GM19452 (cell line): ENCODE measurements at regions not wholly inside any gene's neighbourhood (a gene's known extent, or its start where the extent isn't known, plus 50 kb on each side); places are given as distances from the start of the nearest gene placed in this dataset.
"Not testable (repeated sequence)": the region's sequence is repeated elsewhere in the genome, so short reads cannot be mapped to it uniquely, and the experiment has no call there.

Experiments
- ATAC-seq: cut with Tn5 transposase; IDR thresholded peaks from one replicate; pipeline ENCODE4 v1.9.1; 2021; ENCODE audit not compliant: unreplicated experiment

- ATAC-seq, result peak; percentile 63
Measured at GRCh38 chr20:16801919-16802651, 53.9 kb downstream of the OTOR start.

DNA sequence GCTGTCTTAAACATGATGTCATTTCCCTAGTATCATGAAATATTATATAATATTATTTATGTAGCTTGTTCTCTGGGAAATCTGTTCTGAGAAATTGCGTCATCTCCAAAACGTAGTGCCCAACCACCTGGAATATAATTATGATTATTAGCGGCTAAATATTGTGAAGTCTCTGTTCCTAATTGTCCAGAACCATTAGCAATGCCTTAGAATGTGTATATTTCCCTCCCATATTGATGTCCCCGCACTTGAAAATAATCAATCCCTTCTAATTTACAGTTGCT, 54.4 kb downstream of the OTOR start:
- ATAC-seq, result no peak

DNA sequence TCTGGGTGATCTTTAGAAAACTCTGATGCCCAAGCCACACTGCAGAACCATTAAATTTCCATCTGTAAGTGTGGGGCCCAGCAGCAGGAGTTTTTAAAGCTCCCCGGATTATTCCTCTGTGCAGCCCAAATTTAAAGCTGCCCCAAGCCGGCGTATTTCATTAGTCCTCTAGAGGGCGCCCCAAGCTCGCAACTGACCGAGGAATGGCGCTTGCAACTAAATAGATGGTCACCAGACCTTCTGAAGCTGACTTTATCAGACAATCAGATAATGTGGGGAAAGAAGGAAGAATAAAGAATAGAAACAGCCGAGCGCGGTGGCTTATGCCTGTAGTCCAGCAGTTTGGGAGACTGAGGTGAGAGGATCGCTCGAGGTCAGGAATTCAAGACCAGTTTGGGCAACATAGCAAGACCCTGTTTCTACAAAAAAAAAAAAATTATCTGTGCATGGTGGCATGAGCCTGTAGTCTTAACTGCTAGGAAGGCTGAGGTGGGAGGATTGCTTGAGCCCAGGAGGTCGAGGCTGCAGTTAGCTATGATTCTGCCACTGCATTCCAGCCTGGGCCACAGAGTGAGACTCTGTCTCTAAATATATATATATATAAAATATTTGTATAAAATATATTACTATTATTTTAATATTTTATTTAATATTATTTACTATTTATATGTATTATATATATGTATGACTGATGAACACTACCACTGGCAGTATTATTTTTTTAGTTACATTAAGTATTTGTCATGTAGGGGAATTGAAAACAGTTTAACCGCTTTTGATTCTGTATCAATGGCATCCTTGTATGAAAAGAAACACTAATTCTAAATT, 56.0 kb downstream of the OTOR start:
- ATAC-seq, result peak; percentile 60

- ATAC-seq, result no peak
Measured at GRCh38 chr20:16804793-16805187, 56.6 kb downstream of the OTOR start.

GRCh38 chr20:16806061-16806460, 57.9 kb downstream of the OTOR start:
- no peak for ATAC-seq

DNA sequence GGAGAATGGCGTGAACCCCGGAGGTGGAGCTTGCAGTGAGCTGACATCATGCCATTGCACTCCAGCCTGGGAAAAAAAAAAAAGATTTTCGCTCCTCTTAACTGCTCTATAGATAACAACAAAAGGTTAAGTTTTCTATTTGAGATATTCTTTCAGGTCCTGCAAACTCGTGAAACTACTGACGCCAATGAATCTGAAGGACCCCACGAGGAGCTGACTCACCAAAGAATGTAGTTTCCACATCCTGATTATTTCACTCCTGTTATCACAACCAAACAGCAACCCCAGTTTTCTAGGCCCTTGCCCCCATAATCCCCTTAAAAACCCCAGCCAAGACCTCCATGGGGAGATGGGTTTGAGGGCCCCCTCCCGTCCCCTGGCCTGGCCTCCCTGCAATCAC, 58.7 kb downstream of the OTOR start:
- no peak for ATAC-seq

GRCh38 chr20:16808796-16809195, 60.6 kb downstream of the OTOR start:
- ATAC-seq, result no peak

DNA sequence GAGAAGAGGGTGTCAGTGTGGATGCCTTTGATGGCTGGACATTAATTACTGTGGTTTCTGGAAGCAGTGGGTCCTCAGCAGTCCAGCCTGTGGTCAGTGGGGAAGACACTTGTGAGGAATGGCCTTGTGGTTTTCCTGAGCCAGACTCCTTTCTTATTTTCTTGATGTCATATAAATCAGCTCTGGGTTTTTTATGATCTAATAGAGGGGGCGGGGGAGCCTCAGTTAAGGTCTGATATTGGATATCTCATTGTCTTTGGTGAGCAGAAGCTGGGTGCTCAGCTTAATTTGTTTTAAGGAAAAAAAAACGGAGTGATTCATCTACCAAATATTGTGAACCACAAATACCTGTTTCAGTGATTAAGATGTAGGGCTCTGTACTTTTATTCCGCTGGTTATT, 62.1 kb downstream of the OTOR start:
- ATAC-seq, result no peak

- no peak for ATAC-seq
Measured at GRCh38 chr20:16816192-16816591, 68.0 kb downstream of the OTOR start.

DNA sequence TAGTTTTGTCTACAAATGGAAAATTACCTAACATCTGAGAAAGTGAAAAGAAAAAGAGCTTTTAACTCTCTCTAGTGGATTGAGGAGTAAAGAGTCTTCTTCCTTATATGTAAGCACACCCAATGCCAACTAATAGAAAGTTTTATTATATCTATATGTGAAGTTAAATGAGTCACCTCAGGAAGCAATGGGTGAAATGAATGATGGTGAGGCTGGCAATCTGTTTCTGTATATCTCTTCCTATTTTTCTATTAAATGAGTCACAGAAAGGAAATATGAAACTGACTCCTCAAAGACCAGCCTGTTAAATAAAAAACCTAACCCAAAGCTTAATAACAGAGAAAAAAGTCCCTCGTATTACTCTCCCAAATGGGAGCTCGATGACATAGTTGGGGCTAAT, 71.3 kb downstream of the OTOR start:
- ATAC-seq, result no peak

GRCh38 chr20:16821211-16822089, 73.3 kb downstream of the OTOR start:
- ATAC-seq, result no peak

DNA sequence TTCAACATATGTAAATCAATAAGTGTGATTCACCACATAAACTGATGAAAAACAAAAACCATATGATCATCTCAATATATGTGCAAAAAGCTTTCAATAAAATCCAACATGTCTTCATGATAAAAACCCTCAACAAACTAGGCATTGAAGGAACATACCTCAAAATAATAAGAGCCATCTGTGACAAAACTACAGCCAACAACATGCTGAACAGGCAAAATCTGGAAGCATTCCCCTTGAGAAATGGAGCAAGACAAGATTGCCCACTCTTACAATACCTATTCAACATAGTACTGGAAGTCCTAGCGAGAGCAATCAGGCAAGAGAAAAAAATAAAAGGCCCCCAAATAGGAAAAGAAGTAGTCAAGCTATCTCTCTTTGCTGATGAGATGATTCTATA, 76.5 kb downstream of the OTOR start:
- ATAC-seq, result no peak

DNA sequence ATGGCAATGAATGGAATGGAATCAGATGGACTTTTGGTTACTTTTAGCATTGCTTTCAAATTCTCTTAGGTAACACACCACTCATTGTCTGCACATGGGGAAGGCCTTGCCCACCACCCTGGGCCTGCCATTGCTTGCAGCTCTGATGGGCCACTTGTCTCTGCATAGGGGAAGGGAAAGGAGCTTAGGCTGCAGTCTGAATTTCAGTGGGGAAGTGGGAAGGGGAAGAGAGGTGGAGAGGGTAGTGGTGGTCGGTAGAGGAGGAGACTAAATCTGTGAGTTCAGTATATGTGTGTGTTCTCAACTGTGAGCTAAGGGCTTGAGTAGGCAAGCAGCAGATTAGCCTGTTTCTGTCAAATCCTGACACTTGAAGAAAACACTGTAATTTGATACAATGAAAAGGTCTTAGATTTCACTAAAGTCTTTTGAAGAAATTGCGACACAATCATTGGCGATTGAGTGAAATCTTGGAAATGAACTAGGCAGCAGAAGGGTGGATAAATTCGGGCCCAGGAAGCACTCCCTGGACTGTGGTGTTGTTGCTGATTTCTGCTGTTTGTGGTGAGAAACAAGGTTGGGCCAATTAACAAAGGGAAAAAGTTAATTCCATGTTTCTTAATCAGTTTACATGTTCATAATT, 80.6 kb downstream of the OTOR start:
- no peak for ATAC-seq

DNA sequence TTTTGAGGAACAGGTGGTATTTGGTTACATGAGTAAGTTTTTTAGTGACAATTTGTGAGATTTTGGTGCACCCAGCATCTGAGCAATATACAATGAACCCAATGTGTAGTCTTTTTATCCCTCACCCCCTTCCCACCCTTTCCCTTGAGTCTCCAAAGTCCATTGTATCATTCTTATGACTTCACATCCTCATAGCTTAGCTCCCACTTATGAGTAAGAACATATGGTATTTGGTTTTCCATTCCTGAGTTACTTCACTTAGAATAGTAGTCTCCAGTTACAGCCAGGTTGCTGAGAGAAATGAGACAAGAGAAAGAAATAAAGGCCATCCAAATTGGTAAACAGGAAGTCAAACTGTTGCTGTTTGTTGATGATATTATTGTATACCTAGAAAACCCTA, 87.5 kb downstream of the OTOR start:
- not testable (repeated sequence) for ATAC-seq

DNA sequence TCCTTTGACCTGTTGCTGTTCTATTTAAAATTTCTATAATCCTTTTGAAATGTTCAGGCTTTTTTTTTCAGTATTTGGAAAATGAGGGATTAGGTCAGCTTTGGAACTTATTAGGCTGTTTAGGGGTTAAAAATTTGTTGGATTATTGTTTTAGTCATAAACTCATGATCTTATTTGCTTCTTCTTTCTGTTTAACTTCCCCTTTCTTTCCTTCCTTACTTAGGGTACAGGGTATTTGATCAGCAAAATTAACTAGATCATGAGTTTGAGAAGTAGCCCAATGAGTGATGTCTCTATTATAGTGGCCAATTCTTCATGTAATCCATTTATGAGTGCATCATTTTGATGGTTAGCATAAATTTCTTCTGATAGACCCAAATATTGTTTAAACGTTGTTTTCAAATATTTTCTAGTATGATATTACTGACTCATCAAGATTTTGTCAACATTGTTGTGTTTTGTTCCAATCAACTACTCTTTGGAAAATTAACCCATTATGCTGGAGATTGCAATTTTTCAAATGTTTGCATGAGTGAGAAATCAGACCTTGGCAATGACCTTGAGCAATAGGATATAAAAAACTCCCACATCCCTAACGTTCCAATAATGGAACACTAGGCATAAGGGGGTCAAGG, 94.4 kb downstream of the OTOR start:
- ATAC-seq, result no peak

GRCh38 chr20:16844406-16844805, 96.2 kb downstream of the OTOR start:
- ATAC-seq, result no peak

- ATAC-seq, result no peak
Measured at GRCh38 chr20:16846006-16846405, 97.8 kb downstream of the OTOR start.

DNA sequence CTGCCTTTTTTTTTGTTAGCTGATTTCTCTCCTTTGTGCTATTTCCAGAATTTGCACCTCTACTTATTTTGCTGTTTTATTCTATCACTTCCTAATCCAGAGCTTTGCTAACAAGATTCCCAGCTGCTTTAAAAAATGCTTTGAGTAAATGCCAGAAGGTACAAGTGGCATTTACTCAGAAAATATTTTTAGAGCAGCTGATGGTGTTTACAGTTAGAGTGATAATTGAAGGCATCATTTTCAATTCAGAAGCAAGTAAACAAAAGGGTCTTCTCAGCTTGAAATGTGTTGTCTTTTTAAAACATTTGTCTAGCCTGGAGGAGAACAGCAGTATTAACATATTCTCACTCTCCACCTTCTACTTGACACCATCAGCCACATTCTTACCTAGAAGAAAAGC, 99.9 kb downstream of the OTOR start:
- ATAC-seq, result no peak

- ATAC-seq, result no peak
Measured at GRCh38 chr20:16848526-16848925, 100.4 kb downstream of the OTOR start.

GRCh38 chr20:16860914-16861313, 112.8 kb downstream of the OTOR start:
- no peak for ATAC-seq

DNA sequence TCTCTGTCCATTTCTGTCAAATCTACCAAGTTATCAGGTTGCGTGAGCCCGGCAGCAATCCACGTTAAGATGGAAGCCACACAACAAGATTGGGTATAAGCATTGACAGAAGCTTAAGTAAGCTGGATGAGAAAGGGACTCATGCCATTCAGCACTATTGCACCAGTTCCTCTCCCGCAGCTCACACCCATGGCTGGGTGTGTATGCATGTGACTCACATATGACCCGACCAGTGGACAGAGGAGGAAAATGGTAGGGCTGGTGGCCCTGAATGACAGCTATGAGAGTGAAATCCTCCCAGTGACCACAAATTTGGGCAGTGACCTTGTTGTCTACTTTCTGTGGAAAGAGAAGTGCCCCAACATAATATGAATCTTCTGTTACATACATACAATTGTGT, 113.5 kb downstream of the OTOR start:
- no peak for ATAC-seq
